ENCODE measurements at regions not wholly inside any gene's neighbourhood (a gene's known extent, or its start where the extent isn't known, plus 50 kb on each side); places are given as distances from the start of the nearest gene placed in this dataset.

GRCh38 chr2:45227347-45227746 is 218.1 kb upstream of the SIX2 start:
- no peak overlapping the region for H4K8ac ChIP-seq (ENCODE audit: low read depth, low read length)
- H3K79me1 ChIP-seq (ENCODE audit: low read depth, low read length) = no peaks in the 10 kb centered on the region
- H4K91ac ChIP-seq (ENCODE audit: low read depth, low read length, poor library complexity) = no peak overlapping the region
- H3K4ac ChIP-seq (ENCODE audit: low read length) = no peak overlapping the region
- no peaks in the 10 kb centered on the region for H3K27me3 ChIP-seq (ENCODE audit: control insufficient read depth in 3 of 3, insufficient read depth in 3 of 3, low read depth in 1 of 3, low read length in 3 of 3)
- H3K9me3 ChIP-seq (replicated peaks in 1 of 2; ENCODE audit: control insufficient read depth in 2 of 2, insufficient read depth in 1 of 2, low read depth in 1 of 2, low read length in 2 of 2) = peaks cover 0 to 3% of the 10 kb centered on the region in 2 donors
- no peak overlapping the region for H2AFZ ChIP-seq (ENCODE audit: low read length)
- peaks cover 0 to 2% of the 10 kb centered on the region in 2 donors for H3K4me1 ChIP-seq (ENCODE audit: control insufficient read depth in 2 of 2, insufficient read depth in 1 of 2, low read depth in 1 of 2, low read length in 2 of 2)
- H3K4me2 ChIP-seq (ENCODE audit: insufficient read depth, low read length, poor library complexity, severe bottlenecking) = no peak overlapping the region
- no peak overlapping the region for H3K9ac ChIP-seq (ENCODE audit: low read depth, low read length, poor library complexity)
- DNase-seq (ENCODE audit: low spot score) = no peak
- no peak overlapping the region for H3K18ac ChIP-seq (ENCODE audit: low read length)
- H2AK5ac ChIP-seq (ENCODE audit: low read depth, low read length) = no peak overlapping the region
- H3K14ac ChIP-seq (ENCODE audit: low read length) = no peak overlapping the region
- H3K27ac ChIP-seq (replicated peaks; ENCODE audit: low read length) = no peak overlapping the region
- H2BK120ac ChIP-seq (ENCODE audit: low read depth, low read length) = no peak overlapping the region
- no CpG with 5 or more reads among the region's 3 CpGs for WGBS, 2 donors (ENCODE audit: extremely low coverage in 2 of 2, insufficient read length in 2 of 2, insufficient replicate concordance in 1 of 2)
- H2BK15ac ChIP-seq (ENCODE audit: low read length) = no peak overlapping the region
- H2BK12ac ChIP-seq (ENCODE audit: low read length) = no peak overlapping the region
- H3K23ac ChIP-seq (ENCODE audit: low read depth, low read length, poor library complexity) = no peak overlapping the region
- H3K4me3 ChIP-seq (ENCODE audit: low read length in 2 of 2) = no peak overlapping the region
- H2BK5ac ChIP-seq (ENCODE audit: low read length) = no peak overlapping the region
- H3K36me3 ChIP-seq (replicated peaks in 1 of 2; ENCODE audit: control insufficient read depth in 2 of 2, insufficient read depth in 2 of 2, low read length in 2 of 2) = no peaks in the 10 kb centered on the region

GRCh38 chr2:45224993-45225380 is 215.7 kb upstream of the SIX2 start:
- Histone ChIP-seq H3K27ac (replicated peaks; ENCODE audit: low read length) (no peak overlapping the region), H3K14ac (ENCODE audit: low read length) (no peak overlapping the region), H2BK15ac (ENCODE audit: low read length) (no peak overlapping the region), H2BK120ac (ENCODE audit: low read depth, low read length) (no peak overlapping the region), H3K4me2 (ENCODE audit: insufficient read depth, low read length, poor library complexity, severe bottlenecking) (no peak overlapping the region), H3K79me1 (ENCODE audit: low read depth, low read length) (no peaks in the 10 kb centered on the region), H3K18ac (ENCODE audit: low read length) (no peak overlapping the region), H2BK5ac (ENCODE audit: low read length) (no peak overlapping the region), H3K36me3 (replicated peaks in 1 of 2; ENCODE audit: control insufficient read depth in 2 of 2, insufficient read depth in 2 of 2, low read length in 2 of 2) (no peaks in the 10 kb centered on the region), H3K27me3 (ENCODE audit: control insufficient read depth in 3 of 3, insufficient read depth in 3 of 3, low read depth in 1 of 3, low read length in 3 of 3) (no peaks in the 10 kb centered on the region), H4K91ac (ENCODE audit: low read depth, low read length, poor library complexity) (no peak overlapping the region), H3K9me3 (replicated peaks in 1 of 2; ENCODE audit: control insufficient read depth in 2 of 2, insufficient read depth in 1 of 2, low read depth in 1 of 2, low read length in 2 of 2) (peaks cover 0 to 3% of the 10 kb centered on the region in 2 donors), H2AK5ac (ENCODE audit: low read depth, low read length) (no peak overlapping the region), H2BK12ac (ENCODE audit: low read length) (no peak overlapping the region), H3K23ac (ENCODE audit: low read depth, low read length, poor library complexity) (no peak overlapping the region), H3K4me1 (ENCODE audit: control insufficient read depth in 2 of 2, insufficient read depth in 1 of 2, low read depth in 1 of 2, low read length in 2 of 2) (peaks cover 0 to 6% of the 10 kb centered on the region in 2 donors), H3K9ac (ENCODE audit: low read depth, low read length, poor library complexity) (no peak overlapping the region), H3K4ac (ENCODE audit: low read length) (no peak overlapping the region), H3K4me3 (ENCODE audit: low read length in 2 of 2) (no peak overlapping the region), H2AFZ (ENCODE audit: low read length) (no peak overlapping the region), H4K8ac (ENCODE audit: low read depth, low read length) (no peak overlapping the region)
- WGBS, 2 donors (ENCODE audit: extremely low coverage in 2 of 2, insufficient read length in 2 of 2, insufficient replicate concordance in 1 of 2) = no CpG with 5 or more reads among the region's 4 CpGs
- no peak for DNase-seq (ENCODE audit: low spot score)

GRCh38 chr2:45224321-45224992 is 215.2 kb upstream of the SIX2 start:
- H3K4me3 ChIP-seq (ENCODE audit: low read length in 2 of 2) = no peak overlapping the region
- no CpG with 5 or more reads among the region's 13 CpGs for WGBS, 2 donors (ENCODE audit: extremely low coverage in 2 of 2, insufficient read length in 2 of 2, insufficient replicate concordance in 1 of 2)

GRCh38 chr2:45223531-45223930 is 214.3 kb upstream of the SIX2 start:
- Histone ChIP-seq H3K9me3 (replicated peaks in 1 of 2; ENCODE audit: control insufficient read depth in 2 of 2, insufficient read depth in 1 of 2, low read depth in 1 of 2, low read length in 2 of 2) (peaks cover 0 to 3% of the 10 kb centered on the region in 2 donors), H2BK120ac (ENCODE audit: low read depth, low read length) (no peak overlapping the region), H3K36me3 (replicated peaks in 1 of 2; ENCODE audit: control insufficient read depth in 2 of 2, insufficient read depth in 2 of 2, low read length in 2 of 2) (no peaks in the 10 kb centered on the region), H3K14ac (ENCODE audit: low read length) (peak overlapping the region; percentile 73), H3K4me1 (ENCODE audit: control insufficient read depth in 2 of 2, insufficient read depth in 1 of 2, low read depth in 1 of 2, low read length in 2 of 2) (peaks cover 0 to 6% of the 10 kb centered on the region in 2 donors), H3K27me3 (ENCODE audit: control insufficient read depth in 3 of 3, insufficient read depth in 3 of 3, low read depth in 1 of 3, low read length in 3 of 3) (no peaks in the 10 kb centered on the region), H3K79me1 (ENCODE audit: low read depth, low read length) (no peaks in the 10 kb centered on the region), H4K91ac (ENCODE audit: low read depth, low read length, poor library complexity) (no peak overlapping the region), H3K4me3 (ENCODE audit: low read length in 2 of 2) (no peak overlapping the region), H3K23ac (ENCODE audit: low read depth, low read length, poor library complexity) (no peak overlapping the region), H2BK12ac (ENCODE audit: low read length) (no peak overlapping the region), H3K4ac (ENCODE audit: low read length) (no peak overlapping the region), H3K18ac (ENCODE audit: low read length) (peak overlapping the region; percentile 62), H2AFZ (ENCODE audit: low read length) (no peak overlapping the region), H2BK5ac (ENCODE audit: low read length) (no peak overlapping the region), H3K9ac (ENCODE audit: low read depth, low read length, poor library complexity) (peak overlapping the region; percentile 25), H3K4me2 (ENCODE audit: insufficient read depth, low read length, poor library complexity, severe bottlenecking) (no peak overlapping the region), H3K27ac (replicated peaks; ENCODE audit: low read length) (no peak overlapping the region), H2BK15ac (ENCODE audit: low read length) (no peak overlapping the region), H2AK5ac (ENCODE audit: low read depth, low read length) (no peak overlapping the region), H4K8ac (ENCODE audit: low read depth, low read length) (peak overlapping the region; percentile 19)
- no CpG with 5 or more reads among the region's 8 CpGs for WGBS, 2 donors (ENCODE audit: extremely low coverage in 2 of 2, insufficient read length in 2 of 2, insufficient replicate concordance in 1 of 2)
- no peak for DNase-seq (ENCODE audit: low spot score)

More at GRCh38 chr2:45224321-45224992, 215.2 kb upstream of the SIX2 start:
- no peaks in the 10 kb centered on the region for H3K36me3 ChIP-seq (replicated peaks in 1 of 2; ENCODE audit: control insufficient read depth in 2 of 2, insufficient read depth in 2 of 2, low read length in 2 of 2)
- peaks cover 0 to 3% of the 10 kb centered on the region in 2 donors for H3K9me3 ChIP-seq (replicated peaks in 1 of 2; ENCODE audit: control insufficient read depth in 2 of 2, insufficient read depth in 1 of 2, low read depth in 1 of 2, low read length in 2 of 2)
- no peak overlapping the region for H3K23ac ChIP-seq (ENCODE audit: low read depth, low read length, poor library complexity)
- H4K91ac ChIP-seq (ENCODE audit: low read depth, low read length, poor library complexity) = no peak overlapping the region
- H2AK5ac ChIP-seq (ENCODE audit: low read depth, low read length) = no peak overlapping the region
- no peak overlapping the region for H2BK15ac ChIP-seq (ENCODE audit: low read length)
- H3K79me1 ChIP-seq (ENCODE audit: low read depth, low read length) = no peaks in the 10 kb centered on the region
- no peak overlapping the region for H2AFZ ChIP-seq (ENCODE audit: low read length)
- H3K4ac ChIP-seq (ENCODE audit: low read length) = no peak overlapping the region
- no peak overlapping the region for H3K4me2 ChIP-seq (ENCODE audit: insufficient read depth, low read length, poor library complexity, severe bottlenecking)
- no peak for DNase-seq (ENCODE audit: low spot score)
- H3K9ac ChIP-seq (ENCODE audit: low read depth, low read length, poor library complexity) = no peak overlapping the region
- no peak overlapping the region for H3K18ac ChIP-seq (ENCODE audit: low read length)
- no peaks in the 10 kb centered on the region for H3K27me3 ChIP-seq (ENCODE audit: control insufficient read depth in 3 of 3, insufficient read depth in 3 of 3, low read depth in 1 of 3, low read length in 3 of 3)
- H4K8ac ChIP-seq (ENCODE audit: low read depth, low read length) = no peak overlapping the region
- no peak overlapping the region for H2BK5ac ChIP-seq (ENCODE audit: low read length)
- H2BK12ac ChIP-seq (ENCODE audit: low read length) = no peak overlapping the region
- no peak overlapping the region for H3K27ac ChIP-seq (replicated peaks; ENCODE audit: low read length)
- no peak overlapping the region for H2BK120ac ChIP-seq (ENCODE audit: low read depth, low read length)
- H3K4me1 ChIP-seq (ENCODE audit: control insufficient read depth in 2 of 2, insufficient read depth in 1 of 2, low read depth in 1 of 2, low read length in 2 of 2) = peaks cover 0 to 6% of the 10 kb centered on the region in 2 donors
- no peak overlapping the region for H3K14ac ChIP-seq (ENCODE audit: low read length)
